Heart left ventricle (tissue), 16 donors: ENCODE measurements at regions not wholly inside any gene's neighbourhood (a gene's known extent, or its start where the extent isn't known, plus 50 kb on each side); places are given as distances from the start of the nearest gene placed in this dataset.
"Not testable (repeated sequence)": the region's sequence is repeated elsewhere in the genome, so short reads cannot be mapped to it uniquely, and the experiment has no call there.

ENCODE experiments used
- ATAC-seq, 4 donors: fragments of 200-7000 bp; cut with Tn5 transposase; one replicate each; pipeline ENCODE4 v1.9.1; 2020 to 2022; ENCODE audit warnings: moderate library complexity in 4 of 4, mild to moderate bottlenecking in 3 of 4, moderate number of reproducible peaks in 1 of 4
- DNase-seq, 5 donors: peaks; one replicate each; pipeline ENCODE4 v3.0.0-alpha.2; 2020
- H3K27ac ChIP-seq, 12 donors: fragments of 200-600 bp; sonication (generic) in 4 of 12; one replicate each; pipeline versions ENCODE4 v1.5.0 to v1.8.0; 2016 to 2022; ENCODE audit warnings: mild to moderate bottlenecking in 2 of 12
- H3K27me3 ChIP-seq, 9 donors: fragments of 200-600 bp; sonication (generic) in 2 of 9; one replicate each; pipeline versions ENCODE4 v1.5.1 to v1.8.0; 2016 to 2022; ENCODE audit warnings: mild to moderate bottlenecking in 3 of 9
- H3K36me3 ChIP-seq, 9 donors: fragments of 200-600 bp; sonication (generic) in 2 of 9; one replicate each; pipeline versions ENCODE4 v1.5.0 to v1.8.0; 2018 to 2022; ENCODE audit warnings: mild to moderate bottlenecking in 2 of 9
- H3K4me1 ChIP-seq, 12 donors: fragments of 200-600 bp; sonication (generic) in 4 of 12; one replicate each; pipeline versions ENCODE4 v1.5.0 to v1.8.0; 2016 to 2022; ENCODE audit warnings: mild to moderate bottlenecking in 3 of 12
- H3K4me3 ChIP-seq, 12 donors: fragments of 200-600 bp; sonication (generic) in 4 of 12; one replicate each; pipeline versions ENCODE4 v1.5.0 to v1.8.0; 2017 to 2022; ENCODE audit warnings: mild to moderate bottlenecking in 9 of 12, moderate library complexity in 4 of 12
- H3K9me3 ChIP-seq, 12 donors: fragments of 200-600 bp; sonication (generic) in 4 of 12; one replicate each; pipeline versions ENCODE4 v1.5.0 to v1.8.0; 2016 to 2022; ENCODE audit warnings: mild to moderate bottlenecking in 1 of 12
- POLR2A ChIP-seq, 2 donors: fragments of 450-650 bp; IDR thresholded peaks; one replicate each; pipeline ENCODE4 v1.6.1; 2017; ENCODE audit warnings: antibody characterized with exemption in 2 of 2, mild to moderate bottlenecking in 2 of 2, moderate library complexity in 2 of 2
- WGBS, 4 donors: extraction: QIAGEN DNeasy Blood & Tissue Kit in 2 of 4; methylation state at CpG; one replicate each; pipeline versions ENCODE4 v1.1.5 to v1.1.7; 2013 to 2018; 5-methylcytosine and 5-hydroxymethylcytosine counted together
- intact Hi-C, 10 donors: fragments of 100-400 bp; cut with DNase I; formaldehyde crosslinking; loops; one replicate each; pipeline versions ENCODE4 v1.11.1 to v1.14.2; 2022
- TF ChIP-seq, protein P1 (sequence below), 12 donors: fragments of 200-600 bp; sonication (generic) in 4 of 12; IDR thresholded peaks; one replicate each; pipeline versions ENCODE4 v1.5.0 to v1.8.0; 2018 to 2022; ENCODE audit warnings: antibody characterized with exemption in 12 of 12, mild to moderate bottlenecking in 5 of 12
- donor health status: ischemic (EF 13 %, LVEDD 7.1; RV severe dilation, severe dysfunction).
- donor health status: healthy with polysubstance abuse.
- donor health status: DM: no; HTN: yes; CAD: no.
- donor health status: DM: no; HTN: no; CAD: no.
- donor health status: ischemic (EF 25% LVEDD 6.9; RV normal size, moderate dysfunction).
- donor health status: ischemic (EF 25% LVEDD 5.7; RV mildly dilated, moderate dysfunction).
- donor health status: healthy.
- donor health status: DM: yes; HTN: yes; CAD: no.
- donor health status: ischemic (EF 35%, LVEDD 5.7; RV mildly dilated, moderate dysfunction).
- donor health status: nonischemic (EF 11% LVEDD 7.7; RV severe dilation, severe dysfunction).
- donor health status: DM: yes; HTN: yes; CAD: no.
- donor health status: PGD.
- donor health status: ischemic (EF 29% LVEDD 5.4; RV normal size, mild dysfunction).
- donor health status: nonischemic (EF 23%, LVEDD 6.1; RV moderate dilation, normal function).

DNA sequence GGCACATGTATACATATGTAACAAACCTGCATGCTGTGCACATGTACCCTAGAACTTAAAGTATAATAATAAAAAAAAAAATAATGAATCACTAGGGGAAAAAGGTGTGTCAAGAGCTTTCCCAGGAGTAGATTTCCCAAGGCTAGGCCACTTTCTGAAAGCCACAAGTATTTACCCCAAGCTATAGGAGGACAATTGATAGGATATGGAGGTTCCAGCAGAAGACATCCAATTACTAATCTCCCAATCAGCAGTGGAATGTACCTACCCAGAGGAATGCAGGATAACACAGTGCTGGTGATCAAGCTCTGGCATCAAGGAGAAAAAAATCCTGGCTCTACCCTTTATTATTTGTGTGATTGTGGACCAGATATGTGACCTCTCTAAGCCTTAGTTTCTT lies 562.7 kb downstream of the RFPL4B start:
- intact Hi-C loops, result loop anchor here in 1 of 10 donors (10.0 kb wide), 1 partner anchor 575 kb away; no protein-coding TSS in a partner anchor
- H3K4me1 ChIP-seq, result peaks cover 0 to 28% (median 5%) of the 10 kb centered on the region in 12 donors
- H3K27ac ChIP-seq, result no peak overlapping the region
- DNase-seq, result no peak
- TF ChIP-seq, protein P1, sequence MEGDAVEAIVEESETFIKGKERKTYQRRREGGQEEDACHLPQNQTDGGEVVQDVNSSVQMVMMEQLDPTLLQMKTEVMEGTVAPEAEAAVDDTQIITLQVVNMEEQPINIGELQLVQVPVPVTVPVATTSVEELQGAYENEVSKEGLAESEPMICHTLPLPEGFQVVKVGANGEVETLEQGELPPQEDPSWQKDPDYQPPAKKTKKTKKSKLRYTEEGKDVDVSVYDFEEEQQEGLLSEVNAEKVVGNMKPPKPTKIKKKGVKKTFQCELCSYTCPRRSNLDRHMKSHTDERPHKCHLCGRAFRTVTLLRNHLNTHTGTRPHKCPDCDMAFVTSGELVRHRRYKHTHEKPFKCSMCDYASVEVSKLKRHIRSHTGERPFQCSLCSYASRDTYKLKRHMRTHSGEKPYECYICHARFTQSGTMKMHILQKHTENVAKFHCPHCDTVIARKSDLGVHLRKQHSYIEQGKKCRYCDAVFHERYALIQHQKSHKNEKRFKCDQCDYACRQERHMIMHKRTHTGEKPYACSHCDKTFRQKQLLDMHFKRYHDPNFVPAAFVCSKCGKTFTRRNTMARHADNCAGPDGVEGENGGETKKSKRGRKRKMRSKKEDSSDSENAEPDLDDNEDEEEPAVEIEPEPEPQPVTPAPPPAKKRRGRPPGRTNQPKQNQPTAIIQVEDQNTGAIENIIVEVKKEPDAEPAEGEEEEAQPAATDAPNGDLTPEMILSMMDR (IDR thresholded peaks at IDR 0.05), result no peak
- TF ChIP-seq POLR2A (IDR thresholded peaks at IDR 0.05), result no peak
- no peak for ATAC-seq
- no peaks in the 10 kb centered on the region for H3K27me3 ChIP-seq
- H3K4me3 ChIP-seq, result no peak overlapping the region
- no peaks in the 10 kb centered on the region for H3K36me3 ChIP-seq
- H3K9me3 ChIP-seq, result no peaks in the 10 kb centered on the region

DNA sequence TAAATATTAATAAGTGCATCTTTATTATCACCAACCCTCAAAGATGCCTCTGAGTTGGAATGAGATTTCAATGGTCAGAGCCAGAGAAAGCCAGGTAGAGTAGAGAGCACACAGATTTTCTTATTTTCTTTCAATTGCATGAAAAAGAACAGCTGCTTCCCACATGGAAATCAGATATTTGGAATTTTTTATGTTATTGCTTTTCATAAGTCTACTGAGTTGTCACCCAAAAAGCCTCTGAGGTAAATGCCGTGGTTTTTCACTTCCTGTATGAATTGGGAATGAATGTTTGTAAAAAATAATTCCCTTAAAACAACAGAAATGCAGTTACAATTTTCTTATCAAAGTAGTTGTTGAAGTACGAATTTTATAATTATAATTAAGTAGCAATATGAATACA lies 563.1 kb downstream of the RFPL4B start:
- intact Hi-C loops, result no loop called here
- Histone ChIP-seq H3K36me3 (no peaks in the 10 kb centered on the region), H3K27me3 (no peaks in the 10 kb centered on the region), H3K9me3 (no peaks in the 10 kb centered on the region), H3K27ac (no peak overlapping the region), H3K4me3 (no peak overlapping the region), H3K4me1 (peaks cover 0 to 28% (median 5%) of the 10 kb centered on the region in 12 donors)
- no peak for TF ChIP-seq POLR2A (IDR thresholded peaks at IDR 0.05)
- TF ChIP-seq, protein P1 (IDR thresholded peaks at IDR 0.05), result no peak
- WGBS, 4 donors, result 34 to 62% (median 47%) methylated on average over 2 of the region's 2 CpGs
- no peak for ATAC-seq
- DNase-seq, result no peak

DNA sequence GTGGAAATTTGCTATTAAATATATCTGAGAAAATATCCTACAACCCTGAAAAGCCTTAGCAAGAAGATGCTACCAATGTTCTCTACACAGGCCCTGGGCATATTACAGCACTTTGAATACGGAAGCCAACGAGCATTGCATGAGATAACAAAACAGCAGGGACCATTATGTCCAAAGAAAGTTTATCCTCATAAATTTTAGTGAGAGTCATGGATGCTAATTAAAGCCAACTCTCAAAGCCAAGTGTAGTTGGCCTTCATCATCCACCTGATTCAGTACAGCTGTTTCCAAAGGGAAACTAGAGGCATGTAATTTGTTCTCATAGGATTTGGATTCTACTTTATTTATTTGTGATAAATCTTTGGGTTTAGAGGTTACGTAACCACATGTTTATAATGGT lies 564.8 kb downstream of the RFPL4B start:
- WGBS, 4 donors, result 39 to 59% (median 53%) methylated on average over 3 of the region's 3 CpGs
- Histone ChIP-seq H3K27me3 (no peaks in the 10 kb centered on the region), H3K36me3 (no peaks in the 10 kb centered on the region), H3K4me3 (no peak overlapping the region), H3K9me3 (no peaks in the 10 kb centered on the region), H3K4me1 (peaks cover 0 to 26% (median 5%) of the 10 kb centered on the region in 12 donors), H3K27ac (peak overlapping the region in 6 of 12 donors; percentile 9 to 73 (median 38))
- no peak for TF ChIP-seq POLR2A (IDR thresholded peaks at IDR 0.05)
- TF ChIP-seq, protein P1 (IDR thresholded peaks at IDR 0.05), result no peak
- DNase-seq (peak in 1 of 5 donors; percentile 5), ATAC-seq (peak in 3 of 4 donors; percentile 53 to 76 (median 74))
- intact Hi-C loops, result no loop called here

DNA sequence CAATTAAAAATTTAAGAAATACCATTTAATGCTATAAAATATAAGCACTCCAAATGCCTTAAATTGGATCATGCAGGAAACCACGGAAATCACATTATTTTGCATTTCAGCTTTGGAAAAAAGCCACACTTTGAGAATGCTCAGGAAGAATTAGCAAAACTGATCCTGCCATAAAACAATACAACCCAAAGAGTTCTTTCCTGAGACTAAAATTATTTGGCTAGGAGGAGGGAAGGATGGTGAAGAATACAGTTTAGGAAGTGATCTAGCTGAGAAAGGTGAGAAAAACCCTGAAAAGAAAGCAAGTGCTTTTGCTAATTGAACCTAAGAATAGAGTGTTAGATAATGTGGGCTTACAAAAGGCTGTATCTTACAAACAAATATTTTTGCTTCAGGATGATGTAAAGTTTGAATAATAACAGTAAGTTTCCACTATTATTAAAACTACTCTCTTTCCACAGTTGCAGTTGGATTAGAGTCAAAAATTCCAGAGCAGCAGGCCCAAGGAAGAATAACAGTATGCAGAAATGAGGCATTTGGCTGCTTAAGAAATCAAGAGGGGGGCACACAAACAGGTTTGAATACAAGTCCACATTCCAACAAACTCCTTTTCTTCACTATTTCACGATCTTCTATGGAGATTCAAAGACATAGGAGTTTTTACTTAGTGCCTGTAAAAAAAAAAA lies 565.4 kb downstream of the RFPL4B start:
- ATAC-seq, result peak in 3 of 4 donors; percentile 37 to 43 (median 41)
- intact Hi-C loops, result no loop called here
- no peaks in the 10 kb centered on the region for H3K27me3 ChIP-seq
- TF ChIP-seq, protein P1 (IDR thresholded peaks at IDR 0.05), result no peak
- TF ChIP-seq POLR2A (IDR thresholded peaks at IDR 0.05), result no peak
- H3K9me3 ChIP-seq, result no peaks in the 10 kb centered on the region
- no peaks in the 10 kb centered on the region for H3K36me3 ChIP-seq
- no peak for DNase-seq
- peaks cover 0 to 23% (median 5%) of the 10 kb centered on the region in 12 donors for H3K4me1 ChIP-seq
- 35 to 46% (median 36%) methylated on average over 2 of the region's 2 CpGs for WGBS, 4 donors
- H3K4me3 ChIP-seq, result no peak overlapping the region
- H3K27ac ChIP-seq, result peak overlapping the region in 6 of 12 donors; percentile 9 to 73 (median 42)

DNA sequence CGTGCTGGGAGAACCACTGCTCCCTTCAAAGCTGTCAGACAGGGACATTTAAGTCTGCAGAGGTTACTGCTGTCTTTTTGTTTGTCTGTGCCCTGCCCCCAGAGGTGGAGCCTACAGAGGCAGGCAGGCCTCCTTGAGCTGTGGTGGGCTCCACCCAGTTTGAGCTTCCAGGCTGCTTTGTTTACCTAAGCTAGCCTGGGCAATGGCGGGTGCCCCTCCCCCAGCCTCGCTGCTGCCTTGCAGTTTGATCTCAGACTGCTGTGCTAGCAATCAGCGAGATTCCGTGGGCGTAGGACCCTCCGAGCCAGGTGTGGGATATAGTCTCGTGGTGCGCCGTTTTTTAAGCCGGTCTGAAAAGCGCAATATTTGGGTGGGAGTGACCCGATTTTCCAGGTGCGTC lies 572.6 kb downstream of the RFPL4B start:
- ATAC-seq, H3K4me1 ChIP-seq, intact Hi-C loops, H3K36me3 ChIP-seq, H3K27me3 ChIP-seq, H3K27ac ChIP-seq, DNase-seq, H3K4me3 ChIP-seq: not testable (repeated sequence)
- peaks cover 0 to 23% (median 13%) of the 10 kb centered on the region in 12 donors for H3K9me3 ChIP-seq
- 79 to 92% (median 88%) methylated on average over 2 to 13 of the region's 14 CpGs for WGBS, 4 donors
